ENCODE measurements at regions not wholly inside any gene's neighbourhood (a gene's known extent, or its start where the extent isn't known, plus 50 kb on each side); places are given as distances from the start of the nearest gene placed in this dataset.

DNA sequence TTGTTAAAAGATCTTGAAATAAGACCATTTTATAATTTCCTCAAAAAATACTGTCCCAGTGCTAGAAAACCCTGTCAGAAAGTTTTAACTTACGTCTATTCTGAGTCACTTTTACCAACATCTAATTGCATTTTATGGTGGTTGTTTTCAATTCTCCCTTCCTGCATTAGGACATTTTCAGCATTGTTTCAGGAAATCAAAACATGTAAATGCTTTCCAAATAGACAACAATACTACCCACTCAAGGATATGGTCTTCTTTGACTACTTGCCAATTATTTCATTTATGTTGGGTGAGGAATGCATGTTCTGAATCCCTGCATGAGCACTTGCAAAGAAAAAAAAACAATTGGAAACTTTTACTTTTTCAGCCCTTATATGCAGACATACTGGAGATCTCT lies 284.6 kb upstream of the PDE4D start:
- TF ChIP-seq CTCF (IDR thresholded peaks at IDR 0.05; ENCODE audit: insufficient read depth, low read depth, low read length), result no peak
- TF ChIP-seq EZH2 (IDR thresholded peaks at IDR 0.05; ENCODE audit: insufficient read depth, low read length), result no peak
